ENCODE measurements at regions not wholly inside any gene's neighbourhood (a gene's known extent, or its start where the extent isn't known, plus 50 kb on each side); places are given as distances from the start of the nearest gene placed in this dataset.

DNA sequence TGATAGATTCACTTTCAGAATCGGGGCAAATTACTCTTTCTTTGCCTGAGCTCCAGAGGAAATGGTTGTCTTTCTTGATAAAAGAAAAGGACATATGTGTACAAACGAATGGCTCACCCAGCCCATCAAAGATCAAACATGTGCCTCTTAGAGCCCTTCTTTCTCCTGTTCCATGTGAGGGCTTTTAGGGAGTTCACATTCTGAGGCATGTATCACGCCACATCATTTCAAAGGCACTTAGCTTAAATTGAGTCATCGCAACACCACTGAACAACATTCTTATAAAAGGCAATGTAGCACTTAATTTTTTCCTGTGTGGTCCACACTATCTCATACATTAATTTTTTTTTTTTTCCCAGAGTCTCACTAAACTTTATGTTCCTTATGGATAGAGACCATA is 521.0 kb downstream of the SUCLA2 start:
- TF ChIP-seq, protein P1, sequence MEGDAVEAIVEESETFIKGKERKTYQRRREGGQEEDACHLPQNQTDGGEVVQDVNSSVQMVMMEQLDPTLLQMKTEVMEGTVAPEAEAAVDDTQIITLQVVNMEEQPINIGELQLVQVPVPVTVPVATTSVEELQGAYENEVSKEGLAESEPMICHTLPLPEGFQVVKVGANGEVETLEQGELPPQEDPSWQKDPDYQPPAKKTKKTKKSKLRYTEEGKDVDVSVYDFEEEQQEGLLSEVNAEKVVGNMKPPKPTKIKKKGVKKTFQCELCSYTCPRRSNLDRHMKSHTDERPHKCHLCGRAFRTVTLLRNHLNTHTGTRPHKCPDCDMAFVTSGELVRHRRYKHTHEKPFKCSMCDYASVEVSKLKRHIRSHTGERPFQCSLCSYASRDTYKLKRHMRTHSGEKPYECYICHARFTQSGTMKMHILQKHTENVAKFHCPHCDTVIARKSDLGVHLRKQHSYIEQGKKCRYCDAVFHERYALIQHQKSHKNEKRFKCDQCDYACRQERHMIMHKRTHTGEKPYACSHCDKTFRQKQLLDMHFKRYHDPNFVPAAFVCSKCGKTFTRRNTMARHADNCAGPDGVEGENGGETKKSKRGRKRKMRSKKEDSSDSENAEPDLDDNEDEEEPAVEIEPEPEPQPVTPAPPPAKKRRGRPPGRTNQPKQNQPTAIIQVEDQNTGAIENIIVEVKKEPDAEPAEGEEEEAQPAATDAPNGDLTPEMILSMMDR (IDR thresholded peaks at IDR 0.05) = no peak
- TF ChIP-seq POLR2A (IDR thresholded peaks at IDR 0.05) = no peak
